Skin of body (tissue), 1 donor: ENCODE measurements at regions not wholly inside any gene's neighbourhood (a gene's known extent, or its start where the extent isn't known, plus 50 kb on each side); places are given as distances from the start of the nearest gene placed in this dataset.

ENCODE experiments used
- DNase-seq: peaks from one replicate; lab custom pipeline; 2025; lab: John Stamatoyannopoulos, UW

GRCh38 chr15:88707771-88708654 is 69.2 kb downstream of the ISG20 start:
- DNase-seq: no peak

DNA sequence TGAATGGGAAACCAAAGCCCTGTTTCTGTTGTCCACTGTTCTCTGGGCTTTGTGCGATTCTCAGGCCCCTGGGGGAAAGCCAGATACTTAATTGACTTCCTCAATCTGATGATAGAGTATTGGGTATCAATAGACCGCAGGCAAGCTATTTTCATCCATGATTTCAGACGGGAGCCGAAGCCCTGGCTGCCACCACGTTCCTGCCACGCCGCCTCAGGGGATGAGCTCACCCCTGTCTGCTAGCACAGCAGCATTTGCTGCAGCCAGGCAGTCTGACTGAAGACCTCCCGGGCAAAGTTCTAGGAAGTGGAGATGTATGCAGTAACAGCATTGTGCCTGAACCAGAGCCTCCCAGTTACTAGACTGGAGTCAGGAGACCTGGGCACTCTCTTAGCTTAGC is 69.8 kb downstream of the ISG20 start:
- DNase-seq: no peak

GRCh38 chr15:88710027-88710715 is 71.4 kb downstream of the ISG20 start:
- no peak for DNase-seq

- no peak for DNase-seq
Measured at GRCh38 chr15:88711806-88712205, 73.0 kb downstream of the ISG20 start.

GRCh38 chr15:88714782-88715372 is 76.1 kb downstream of the ISG20 start:
- no peak for DNase-seq

DNA sequence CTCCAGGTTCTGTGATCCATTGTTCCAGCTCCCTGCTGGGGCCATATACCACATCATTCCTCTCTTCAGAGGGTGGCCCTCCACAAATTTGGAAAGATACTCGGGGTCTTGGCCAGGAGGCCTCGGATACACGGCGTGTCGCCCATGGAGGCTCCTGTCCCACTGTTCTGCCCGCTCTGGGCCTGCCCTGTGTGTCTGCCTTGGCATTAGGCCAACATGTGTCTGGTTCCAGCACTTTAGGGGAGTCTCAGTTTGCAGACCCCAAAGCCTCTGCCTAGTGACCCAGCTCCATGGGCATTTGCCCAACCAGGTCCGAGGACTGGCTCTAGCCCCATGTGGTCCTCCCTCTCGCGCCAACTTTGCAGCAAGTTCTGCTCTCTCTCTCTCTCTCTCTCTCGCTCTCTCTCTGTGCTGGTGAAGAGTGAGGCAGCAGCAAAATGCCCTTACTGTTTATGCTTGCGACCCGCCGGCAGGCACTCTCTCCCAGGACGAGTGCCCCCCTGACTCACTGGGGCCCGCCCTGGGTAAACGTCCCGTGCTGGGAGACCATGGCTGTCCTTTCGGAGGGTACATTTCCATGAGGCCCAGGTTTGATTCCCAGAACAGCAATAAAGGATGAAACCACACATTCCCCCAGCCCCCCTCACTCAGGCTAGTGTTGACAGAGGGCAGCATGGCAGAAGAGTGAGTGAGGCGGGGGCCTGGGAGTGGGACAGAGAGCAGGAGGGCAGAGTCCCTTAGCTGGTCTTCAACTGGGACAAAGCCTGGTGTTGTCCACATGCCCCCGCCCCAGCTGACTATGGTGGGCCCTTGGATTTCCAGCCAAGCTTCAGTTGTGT is 77.9 kb downstream of the ISG20 start:
- DNase-seq: no peak

DNA sequence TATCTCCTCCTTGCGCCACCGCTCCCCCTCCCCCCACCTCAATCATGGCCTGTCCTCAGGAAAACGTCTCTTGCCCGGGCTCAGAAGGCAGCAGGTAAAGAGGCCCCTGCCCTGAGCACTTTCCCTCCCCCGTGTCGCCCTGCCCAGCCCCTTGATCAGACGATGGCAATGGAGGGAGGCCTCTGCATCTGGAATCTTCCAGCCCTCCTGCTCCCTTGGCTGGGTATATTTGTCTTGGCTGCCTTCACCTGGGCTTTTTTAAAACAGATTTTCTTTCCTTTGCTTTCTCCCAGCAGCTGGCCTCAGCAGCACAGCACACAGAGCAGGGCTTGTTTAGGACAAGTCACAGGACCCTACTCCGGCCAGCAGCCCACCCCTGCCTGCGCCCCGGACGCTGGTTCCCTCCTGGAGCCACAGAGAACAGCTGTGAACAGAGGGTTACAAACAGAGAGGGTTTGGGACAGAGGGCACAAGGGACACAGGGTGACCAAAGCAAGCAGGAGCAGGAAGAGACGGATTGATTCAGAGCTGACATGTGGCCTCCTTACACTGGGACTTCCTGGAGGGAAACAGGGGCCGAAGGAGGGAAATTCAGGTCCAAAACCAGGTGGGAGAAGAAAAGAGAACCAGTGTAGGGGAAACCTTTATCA is 78.7 kb downstream of the ISG20 start:
- DNase-seq: no peak

- DNase-seq: no peak
Measured at GRCh38 chr15:88718731-88719130, 79.9 kb downstream of the ISG20 start.

DNA sequence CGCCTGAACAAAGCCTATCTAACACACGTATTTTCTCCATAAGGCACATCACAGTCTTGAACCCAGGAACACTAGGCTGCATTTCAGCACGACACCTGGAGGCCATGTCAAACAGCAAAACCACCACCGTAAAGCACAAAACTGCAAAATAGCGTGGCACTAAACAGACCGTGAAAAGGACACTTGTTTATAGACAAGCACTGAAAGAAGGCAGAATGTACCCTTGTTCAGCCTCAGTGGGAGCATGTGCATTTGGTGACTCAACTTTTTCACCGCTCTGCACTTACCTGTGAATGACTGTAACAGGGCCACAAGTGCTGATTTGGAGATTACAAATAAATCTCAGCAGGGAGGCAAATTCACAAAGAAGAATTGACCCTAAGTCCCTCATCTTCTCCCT is 80.8 kb downstream of the ISG20 start:
- no peak for DNase-seq

GRCh38 chr15:88725305-88726210 is 77.7 kb upstream of the ACAN start:
- DNase-seq: no peak

- no peak for DNase-seq
Measured at GRCh38 chr15:88727439-88727838, 75.8 kb upstream of the ACAN start.

DNA sequence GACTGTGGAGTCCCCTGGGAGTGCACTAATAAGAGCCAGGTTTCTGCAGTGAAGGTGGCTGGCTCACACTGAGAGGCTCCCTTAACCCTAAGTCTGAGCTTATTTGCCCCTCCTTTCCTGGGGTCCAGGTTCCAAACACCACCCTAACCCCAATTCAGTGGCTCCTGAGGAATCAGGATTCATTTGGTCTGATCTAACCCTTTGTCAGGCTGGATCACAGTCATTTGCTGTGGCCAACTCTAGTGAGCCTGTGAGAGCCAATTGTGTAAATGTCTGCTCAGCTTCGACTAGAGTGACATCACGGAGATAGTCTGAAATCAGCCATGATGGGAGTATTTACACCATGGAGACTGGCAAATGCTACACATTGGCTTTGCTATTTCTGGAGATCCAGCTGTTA is 73.7 kb upstream of the ACAN start:
- DNase-seq: no peak

- DNase-seq: no peak
Measured at GRCh38 chr15:88730751-88731150, 72.5 kb upstream of the ACAN start.

DNA sequence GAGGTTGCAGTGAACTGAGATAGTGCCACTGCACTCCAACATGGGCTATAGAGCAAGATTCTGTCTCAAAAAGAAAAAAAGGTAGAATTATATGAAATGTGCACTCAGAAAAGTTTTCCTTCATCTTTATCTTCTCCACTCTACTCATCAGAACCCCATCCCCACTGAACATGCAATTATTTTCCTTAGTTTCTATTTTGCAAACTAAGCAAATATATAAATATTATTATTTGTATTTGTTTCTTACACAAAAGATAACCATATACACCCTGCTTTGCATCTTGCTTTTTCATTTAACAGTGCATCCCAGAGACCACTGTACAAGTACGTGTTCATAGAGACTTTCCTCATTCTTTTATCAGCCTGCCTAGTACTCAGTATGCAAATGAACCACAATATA is 68.0 kb upstream of the ACAN start:
- DNase-seq: no peak

GRCh38 chr15:88736204-88736603 is 67.0 kb upstream of the ACAN start:
- no peak for DNase-seq

- no peak for DNase-seq
Measured at GRCh38 chr15:88738796-88739195, 64.4 kb upstream of the ACAN start.

- no peak for DNase-seq
Measured at GRCh38 chr15:88739541-88739940, 63.7 kb upstream of the ACAN start.

DNA sequence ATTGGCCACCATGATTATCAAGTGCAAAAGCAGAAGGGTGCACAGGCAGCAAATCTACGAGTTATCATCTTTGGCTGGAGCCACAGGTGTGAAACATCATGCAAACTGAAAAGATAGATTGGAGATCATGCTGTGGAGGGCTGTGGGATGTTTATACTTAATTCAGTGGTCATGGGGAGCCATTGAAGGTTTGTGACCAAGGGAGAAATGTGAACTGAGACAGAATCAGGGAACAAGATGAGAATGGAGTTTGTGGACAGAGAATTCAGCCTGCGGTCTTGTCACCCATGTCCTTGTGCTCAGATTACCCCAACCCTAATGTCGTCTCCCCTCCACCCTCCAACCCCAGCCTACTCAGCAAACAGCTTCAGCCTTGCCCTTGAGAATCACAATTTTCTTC is 62.9 kb upstream of the ACAN start:
- DNase-seq: no peak

- no peak for DNase-seq
Measured at GRCh38 chr15:88741046-88741445, 62.2 kb upstream of the ACAN start.

DNA sequence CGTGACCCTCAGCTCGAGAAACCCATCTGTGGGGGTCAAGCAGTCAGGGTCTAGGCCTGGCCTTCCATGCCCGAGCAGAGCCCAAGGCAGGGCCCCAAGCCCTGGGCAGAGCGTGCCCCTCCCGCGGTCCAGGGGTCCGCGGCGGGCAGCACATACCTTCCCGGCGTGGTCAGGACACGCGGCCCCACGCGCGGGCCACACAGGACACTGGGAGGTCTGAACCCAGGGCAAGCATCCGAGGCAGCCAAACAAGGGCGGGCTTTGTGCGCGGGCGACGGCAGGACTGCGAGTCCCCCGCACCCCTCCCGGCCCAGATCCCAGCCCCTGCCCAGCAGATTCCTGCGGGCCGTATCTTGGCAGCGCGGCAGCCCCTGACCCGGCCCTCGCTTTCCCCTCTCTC is 61.6 kb upstream of the ACAN start:
- no peak for DNase-seq
